Muscle of back (tissue), 3 donors: ENCODE measurements at regions not wholly inside any gene's neighbourhood (a gene's known extent, or its start where the extent isn't known, plus 50 kb on each side); places are given as distances from the start of the nearest gene placed in this dataset.

ENCODE experiments used
- DNase-seq, 3 donors: peaks; one replicate each; pipeline versions ENCODE4 v3.0.0 to v3.0.0-alpha.2; 2013

GRCh38 chr5:54367844-54368243 lies 57.5 kb upstream of the ARL15 start:
- no peak for DNase-seq

DNA sequence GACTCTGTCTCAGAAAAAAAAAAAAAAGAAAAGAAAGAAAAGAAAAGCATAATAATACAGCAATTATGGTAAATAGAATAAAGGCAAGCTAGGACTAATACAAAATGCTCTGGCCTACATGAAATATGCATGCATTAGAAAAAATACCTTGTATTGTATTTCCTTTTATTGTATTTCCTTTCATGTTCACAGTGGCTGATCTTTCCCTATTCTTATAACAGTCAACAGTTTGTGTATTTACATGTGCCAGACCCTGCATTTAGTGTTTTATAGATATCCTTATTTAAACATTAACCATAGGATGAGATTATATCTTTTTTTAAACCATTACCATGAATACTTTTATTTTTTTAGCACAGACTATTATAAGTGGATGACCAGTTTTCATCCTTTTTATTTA lies 56.3 kb upstream of the ARL15 start:
- DNase-seq, result no peak

DNA sequence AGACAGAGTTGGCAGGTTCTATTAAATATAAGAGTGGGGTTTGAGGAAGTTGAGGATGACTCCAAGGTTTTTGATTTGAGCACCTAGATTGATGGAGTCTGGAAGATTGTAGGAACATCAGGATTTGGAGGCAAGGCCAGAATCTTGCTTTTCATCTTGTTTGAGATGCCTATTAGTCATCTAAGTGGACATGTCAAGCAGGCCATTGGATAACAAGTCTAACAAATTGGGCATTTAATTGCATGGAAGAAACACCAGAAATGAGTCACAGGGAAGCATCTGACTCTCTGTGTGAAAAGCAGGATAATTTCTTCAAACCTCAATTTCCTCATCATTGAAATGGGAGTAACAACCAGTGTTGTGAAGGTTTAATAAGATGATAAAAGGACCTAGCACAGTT lies 53.3 kb upstream of the ARL15 start:
- DNase-seq, result no peak

GRCh38 chr5:54362992-54363625 lies 52.7 kb upstream of the ARL15 start:
- no peak for DNase-seq

- peak in 1 of 3 donors; percentile 48 for DNase-seq
These were observed 52.1 kb upstream of the ARL15 start for GRCh38 chr5:54362434-54362833.

DNA sequence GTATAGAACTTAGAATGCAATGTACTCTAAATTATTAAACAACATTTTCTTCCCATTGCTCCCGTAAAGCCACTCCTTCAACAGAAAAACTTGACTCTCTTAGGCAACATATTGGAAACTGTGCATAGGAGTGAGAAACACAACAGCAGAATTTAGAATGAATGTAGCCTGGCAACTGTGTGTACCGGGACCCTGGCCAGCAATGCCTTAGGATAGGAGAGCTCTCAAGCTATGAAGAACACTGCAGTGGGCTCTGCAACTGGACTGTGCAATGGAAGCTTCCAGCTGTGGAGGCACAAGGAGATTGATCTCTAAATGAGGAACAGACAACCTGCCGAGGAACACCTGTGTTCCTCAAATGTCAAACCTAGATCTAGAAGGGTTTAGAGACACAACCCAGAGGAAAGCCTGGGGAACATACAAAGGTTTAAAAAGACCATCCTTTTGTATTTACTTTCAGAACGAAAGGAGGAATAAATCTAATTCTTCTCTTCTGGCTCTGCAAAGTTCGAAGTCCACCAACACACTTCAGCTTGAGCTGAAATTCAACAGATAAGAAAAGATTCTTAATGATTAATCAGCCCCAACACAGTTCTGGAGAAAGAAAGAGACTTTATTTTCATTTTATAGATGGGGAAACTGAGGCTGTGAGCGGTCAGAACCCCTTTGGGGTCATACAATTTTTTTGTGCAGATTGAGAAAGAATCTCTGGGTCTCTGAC lies 51.5 kb upstream of the ARL15 start:
- DNase-seq, result peak in 2 of 3 donors; percentile 51 to 61

DNA sequence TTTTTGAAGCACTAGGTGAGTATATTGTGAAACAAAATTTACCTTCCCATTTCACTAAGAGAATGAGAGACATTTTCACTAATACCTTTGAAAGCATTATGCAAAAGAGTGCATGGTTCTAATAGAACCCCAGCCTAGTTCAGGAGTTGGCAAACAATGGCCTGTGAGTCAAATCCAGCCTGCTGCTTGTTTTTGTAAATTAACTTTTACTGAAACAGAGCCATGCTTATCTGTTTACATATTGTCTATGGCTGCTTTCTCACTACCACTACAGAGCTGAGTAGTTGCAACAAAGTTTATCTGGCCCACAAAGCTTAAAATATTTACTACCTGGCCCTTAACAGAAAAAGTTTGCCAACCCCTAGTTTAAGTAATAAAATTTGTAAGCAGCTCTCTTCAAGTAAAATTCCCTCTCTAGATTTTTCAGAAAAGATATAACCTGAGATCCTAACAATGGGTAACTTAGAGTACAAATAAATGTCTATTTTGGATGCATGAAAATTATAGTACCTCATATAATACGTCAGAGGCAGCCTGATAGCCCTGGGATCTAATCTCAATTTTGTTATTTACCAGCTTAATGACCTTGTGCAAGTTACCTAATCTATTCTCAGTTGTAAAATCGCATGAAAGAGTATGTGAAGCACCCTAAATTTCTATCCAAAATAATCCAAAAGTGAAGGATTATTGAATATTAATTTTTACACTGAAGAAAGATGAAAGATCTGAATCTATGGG lies 50.7 kb upstream of the ARL15 start:
- no peak for DNase-seq
